GM23338 (cell line): ENCODE measurements at regions not wholly inside any gene's neighbourhood (a gene's known extent, or its start where the extent isn't known, plus 50 kb on each side); places are given as distances from the start of the nearest gene placed in this dataset.
A peak's percentile ranks its signal among the peaks of the same experiment; 100 is the strongest.

ENCODE experiments used
- ATAC-seq: fragments of 200-7000 bp; cut with Tn5 transposase; 3 replicates; pipeline ENCODE4 v1.9.1; 2020
- DNase-seq: peaks from one replicate; pipeline ENCODE4 v3.0.0-alpha.2; 2015; ENCODE audit warnings: low spot score
- H2AFZ ChIP-seq: fragments of 200-600 bp; sonication (generic); 2 replicates; pipeline ENCODE4 v1.8.0; 2016; ENCODE audit warnings: antibody characterized with exemption, mild to moderate bottlenecking, moderate library complexity
- H3F3A ChIP-seq: fragments of 200-600 bp; sonication (generic); replicated peaks from 2 replicates; pipeline ENCODE4 v1.8.0; 2017; ENCODE audit warnings: antibody characterized with exemption, mixed run types, low read depth
- H3K27ac ChIP-seq: fragments of 200-600 bp; sonication (generic); 2 replicates; pipeline ENCODE4 v1.6.1; 2016; ENCODE audit warnings: low read depth
- H3K27me3 ChIP-seq: fragments of 200-600 bp; sonication (generic); 2 replicates; pipeline ENCODE4 v1.8.0; 2016; ENCODE audit warnings: mild to moderate bottlenecking, mixed run types, moderate library complexity; ENCODE audit not compliant: insufficient read depth
- H3K36me3 ChIP-seq: fragments of 200-600 bp; sonication (generic); 2 replicates; pipeline ENCODE4 v1.8.0; 2016; ENCODE audit warnings: mild to moderate bottlenecking; ENCODE audit not compliant: insufficient read depth
- H3K4me1 ChIP-seq: fragments of 200-600 bp; sonication (generic); 2 replicates; pipeline ENCODE4 v1.8.0; 2016; ENCODE audit warnings: mild to moderate bottlenecking, moderate library complexity; ENCODE audit not compliant: insufficient read depth
- H3K4me2 ChIP-seq: fragments of 200-600 bp; sonication (generic); 2 replicates; pipeline ENCODE4 v1.7.1; 2017; ENCODE audit warnings: mixed run types
- H3K4me3 ChIP-seq: fragments of 200-600 bp; sonication (generic); 2 replicates; pipeline ENCODE4 v1.6.1; 2016; ENCODE audit warnings: mixed run types
- H3K79me2 ChIP-seq: fragments of 200-600 bp; sonication (generic); replicated peaks from 2 replicates; pipeline ENCODE4 v1.8.0; 2017; ENCODE audit warnings: mild to moderate bottlenecking; ENCODE audit not compliant: insufficient read depth
- H3K9me2 ChIP-seq: fragments of 200-600 bp; sonication (generic); 2 replicates; pipeline ENCODE4 v1.8.0; 2017; ENCODE audit not compliant: insufficient read depth
- H4K20me1 ChIP-seq: fragments of 200-600 bp; sonication (generic); replicated peaks from 2 replicates; pipeline ENCODE4 v1.8.0; 2017; ENCODE audit warnings: mild to moderate bottlenecking; ENCODE audit not compliant: insufficient read depth
- H3K27ac Mint-ChIP-seq: 2 replicates; pipeline ENCODE4 v1.8.0; 2020; ENCODE audit warnings: inconsistent platforms, mild to moderate bottlenecking, moderate library complexity, mixed read lengths
- H3K27me3 Mint-ChIP-seq: 3 replicates; pipeline ENCODE4 v1.8.0; 2022; ENCODE audit warnings: low read depth, mild to moderate bottlenecking, moderate library complexity, mixed read lengths, inconsistent platforms; ENCODE audit not compliant: insufficient read depth, poor library complexity
- H3K36me3 Mint-ChIP-seq: 3 replicates; pipeline ENCODE4 v1.8.0; 2021; ENCODE audit warnings: low read depth, mild to moderate bottlenecking, inconsistent platforms, moderate library complexity, mixed read lengths
- H3K4me1 Mint-ChIP-seq: 3 replicates; pipeline ENCODE4 v1.8.0; 2020; ENCODE audit warnings: mild to moderate bottlenecking, inconsistent platforms, mixed read lengths
- H3K4me3 Mint-ChIP-seq: 3 replicates; pipeline ENCODE4 v1.8.0; 2021; ENCODE audit warnings: moderate library complexity, mild to moderate bottlenecking, inconsistent platforms, mixed read lengths
- H3K9me3 Mint-ChIP-seq: 3 replicates; pipeline ENCODE4 v1.8.0; 2020; ENCODE audit warnings: moderate library complexity, mild to moderate bottlenecking, inconsistent platforms, mixed read lengths
- CTCF ChIP-seq, 2 experiments: fragments of 200-600 bp in 1 of 2; sonication (generic) in 1 of 2; conservative IDR thresholded peaks; 2 replicates each; pipeline versions ENCODE4 v1.5.1 to v1.6.1; 2016 to 2017; ENCODE audit warnings: antibody characterized with exemption in 2 of 2, low read depth in 2 of 2, mild to moderate bottlenecking in 2 of 2, moderate library complexity in 1 of 2
- ETS1 ChIP-seq: IDR thresholded peaks from 2 replicates; pipeline ENCODE4 v1.6.1; 2016; ENCODE audit warnings: antibody characterized with exemption
- EZH2phosphoT487 ChIP-seq: fragments of 200-600 bp; sonication (generic); IDR thresholded peaks from one replicate; pipeline ENCODE4 v1.8.1; 2018; ENCODE audit warnings: antibody characterized with exemption; ENCODE audit not compliant: unreplicated experiment
- JUNB ChIP-seq: IDR thresholded peaks from one replicate; pipeline ENCODE4 v1.6.1; 2016; ENCODE audit warnings: antibody characterized with exemption; ENCODE audit not compliant: unreplicated experiment
- NANOG ChIP-seq: IDR thresholded peaks from 2 replicates; pipeline ENCODE4 v1.6.1; 2016; ENCODE audit warnings: antibody characterized with exemption, borderline replicate concordance
- POLR2AphosphoS5 ChIP-seq: IDR thresholded peaks from 2 replicates; pipeline ENCODE4 v1.6.1; 2016; ENCODE audit warnings: antibody characterized with exemption, low read depth
- REST ChIP-seq: IDR thresholded peaks from one replicate; pipeline ENCODE4 v1.6.1; 2018; ENCODE audit warnings: antibody characterized with exemption; ENCODE audit not compliant: unreplicated experiment
- ZNF331 ChIP-seq: fragments of 250-450 bp; sonication (Bioruptor Pico); IDR thresholded peaks from 2 replicates; pipeline ENCODE4 v1.5.0; 2020; ENCODE audit warnings: low read depth, mild to moderate bottlenecking, moderate library complexity

GRCh38 chr20:4329232-4329631 is 80.1 kb upstream of the ADRA1D start:
- Mint-ChIP-seq H3K4me3 (no peak overlapping the region), H3K9me3 (peaks cover 4% of the 10 kb centered on the region; the same call in 1 of the 3 replicates), H3K27ac (no peak overlapping the region), H3K27me3 (peaks cover 5% of the 10 kb centered on the region), H3K4me1 (no peaks in the 10 kb centered on the region), H3K36me3 (no peaks in the 10 kb centered on the region)
- Histone ChIP-seq H4K20me1 (no peaks in the 10 kb centered on the region), H3K4me2 (no peak overlapping the region), H3K36me3 (no peaks in the 10 kb centered on the region), H3K4me1 (no peaks in the 10 kb centered on the region), H3K4me3 (no peak overlapping the region), H3K79me2 (no peaks in the 10 kb centered on the region), H3K9me2 (no peaks in the 10 kb centered on the region), H2AFZ (no peak overlapping the region), H3F3A (no peaks in the 10 kb centered on the region), H3K27me3 (no peaks in the 10 kb centered on the region), H3K27ac (no peak overlapping the region)
- ATAC-seq: no peak
- TF ChIP-seq ETS1: no peak
- no peak for TF ChIP-seq JUNB
- TF ChIP-seq EZH2phosphoT487: no peak
- no peak for TF ChIP-seq ZNF331 (CRISPR knock-in tag)
- TF ChIP-seq CTCF (conservative IDR thresholded peaks at IDR 0.05; ENCODE audit: low read depth in 2 of 2): peak; percentile 14 to 15; a peak in 2 of 4 replicates
- peak; percentile 31 for DNase-seq

- H4K20me1 ChIP-seq: no peaks in the 10 kb centered on the region
- H3K27me3 Mint-ChIP-seq: peaks cover 4% of the 10 kb centered on the region
- no peaks in the 10 kb centered on the region for H3K4me1 ChIP-seq
- H3K4me1 Mint-ChIP-seq: no peaks in the 10 kb centered on the region
- peaks cover 4% of the 10 kb centered on the region; the same call in 1 of the 3 replicates for H3K9me3 Mint-ChIP-seq
- no peaks in the 10 kb centered on the region for H3K79me2 ChIP-seq
- no peak overlapping the region for H3K27ac Mint-ChIP-seq
- DNase-seq (no peak), ATAC-seq (no peak)
- no peaks in the 10 kb centered on the region for H3K27me3 ChIP-seq
- H3K9me2 ChIP-seq: no peaks in the 10 kb centered on the region
- no peaks in the 10 kb centered on the region for H3F3A ChIP-seq
- H3K36me3 Mint-ChIP-seq: no peaks in the 10 kb centered on the region
- H3K4me3 ChIP-seq: no peak overlapping the region
- H3K4me3 Mint-ChIP-seq: no peak overlapping the region
- H3K36me3 ChIP-seq: no peaks in the 10 kb centered on the region
- TF ChIP-seq JUNB (no peak), REST (no peak), POLR2AphosphoS5 (no peak), NANOG (no peak)
- H3K27ac ChIP-seq: no peak overlapping the region
- H3K4me2 ChIP-seq: no peak overlapping the region
- H2AFZ ChIP-seq: no peak overlapping the region
Measured at GRCh38 chr20:4328541-4328940, 79.5 kb upstream of the ADRA1D start.
